ENCODE measurements at regions not wholly inside any gene's neighbourhood (a gene's known extent, or its start where the extent isn't known, plus 50 kb on each side); places are given as distances from the start of the nearest gene placed in this dataset.

DNA sequence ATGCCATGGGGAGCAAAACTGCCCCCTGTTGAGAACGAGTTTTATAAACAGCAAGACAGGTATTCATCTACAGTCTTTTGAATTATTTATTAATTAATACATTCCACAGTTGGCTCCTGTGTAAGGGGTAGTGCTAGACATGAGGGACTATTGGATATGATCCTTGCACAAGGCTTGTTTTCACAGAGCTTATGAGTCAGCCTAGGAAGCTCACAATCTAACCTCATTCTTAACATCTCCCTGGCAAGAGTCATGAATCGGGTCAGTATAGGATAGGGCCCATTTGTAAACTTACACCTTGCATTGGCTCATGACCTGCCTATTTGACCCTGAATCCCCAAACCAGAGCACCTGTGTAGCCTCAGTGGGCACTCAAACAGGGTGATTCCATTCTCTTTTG is 209.1 kb upstream of the HCCS start:
- DNase-seq = no peak

DNA sequence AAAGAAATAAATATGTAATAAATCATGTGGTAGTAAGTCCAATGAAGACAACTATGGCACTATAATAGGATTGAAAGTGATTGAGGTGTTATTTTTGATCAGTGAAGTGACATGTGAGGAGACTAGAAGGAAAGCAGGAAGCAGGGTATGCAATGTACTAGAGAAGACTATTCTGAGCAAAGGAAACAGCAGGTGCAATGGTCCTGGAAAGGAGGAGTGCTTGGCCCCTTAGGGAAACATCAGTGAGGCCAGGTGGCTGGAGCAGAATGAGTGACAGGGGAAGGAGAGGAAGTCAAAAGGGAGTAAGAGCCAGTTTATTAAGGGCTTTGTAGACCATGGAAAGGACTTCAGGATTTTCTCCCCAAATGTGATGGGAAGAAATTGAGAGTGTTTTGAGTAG is 207.6 kb upstream of the HCCS start:
- DNase-seq = no peak

DNA sequence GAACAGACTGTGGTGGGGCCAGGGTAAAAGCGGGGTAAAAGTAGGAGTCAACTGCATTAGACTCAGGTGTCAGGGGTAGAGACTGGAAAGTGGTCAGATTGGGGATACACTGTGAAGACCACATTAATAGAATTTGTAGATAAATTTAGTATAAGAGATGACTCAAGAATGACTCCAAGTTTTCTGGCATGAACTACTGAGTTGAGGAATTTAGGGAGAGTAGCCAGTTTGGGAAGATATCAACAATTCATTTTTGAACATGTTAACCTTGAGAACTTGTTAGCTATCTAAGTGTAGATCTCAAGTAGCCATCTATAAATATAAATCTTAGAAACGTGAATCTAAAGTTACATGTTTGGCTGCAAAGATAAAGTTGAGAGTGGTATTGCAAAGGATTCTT is 206.9 kb upstream of the HCCS start:
- no peak for DNase-seq

DNA sequence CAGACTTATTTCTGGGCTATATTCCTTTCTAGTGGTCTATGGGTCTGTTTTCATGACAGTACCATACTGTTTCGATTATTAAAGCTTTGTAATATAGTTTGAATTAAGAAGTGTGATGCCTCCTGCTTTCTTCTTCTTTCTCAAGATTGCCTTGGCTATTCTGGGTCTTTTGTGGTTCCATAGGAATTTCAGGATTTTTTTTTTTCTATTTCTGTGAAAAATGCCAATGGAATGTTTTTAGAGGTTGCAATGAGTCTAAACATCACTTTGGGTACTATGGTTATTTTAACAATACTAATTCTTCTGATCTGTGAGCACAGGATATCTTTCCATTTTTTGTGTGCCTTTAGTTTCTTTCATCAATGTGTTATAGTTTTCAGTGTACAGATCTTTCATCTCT is 204.3 kb upstream of the HCCS start:
- DNase-seq = no peak

GRCh38 chrX:10922159-10922558 is 189.0 kb upstream of the HCCS start:
- no peak for DNase-seq

- DNase-seq = no peak
These were observed 188.3 kb upstream of the HCCS start for GRCh38 chrX:10922835-10923234.

GRCh38 chrX:10923466-10923865 is 187.7 kb upstream of the HCCS start:
- DNase-seq = no peak

DNA sequence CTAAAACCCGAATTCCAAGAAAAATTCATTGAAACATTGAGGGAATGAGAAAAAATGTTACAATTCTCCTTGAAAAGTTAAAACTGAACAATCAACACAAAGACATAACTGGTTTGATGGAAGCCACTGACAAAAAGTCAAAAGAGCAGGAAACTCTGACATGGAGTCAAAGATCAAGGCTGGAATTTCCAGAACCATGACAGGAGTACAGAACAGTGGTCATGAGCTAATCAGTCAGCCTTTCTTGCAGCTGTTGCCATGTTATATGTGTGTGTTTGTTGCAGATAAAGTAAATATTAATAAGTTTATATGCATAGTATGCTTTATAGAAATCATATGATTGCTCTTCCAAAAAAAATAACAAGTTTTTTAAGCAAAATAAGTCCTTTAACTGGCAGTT is 184.7 kb upstream of the HCCS start:
- no peak for DNase-seq

DNA sequence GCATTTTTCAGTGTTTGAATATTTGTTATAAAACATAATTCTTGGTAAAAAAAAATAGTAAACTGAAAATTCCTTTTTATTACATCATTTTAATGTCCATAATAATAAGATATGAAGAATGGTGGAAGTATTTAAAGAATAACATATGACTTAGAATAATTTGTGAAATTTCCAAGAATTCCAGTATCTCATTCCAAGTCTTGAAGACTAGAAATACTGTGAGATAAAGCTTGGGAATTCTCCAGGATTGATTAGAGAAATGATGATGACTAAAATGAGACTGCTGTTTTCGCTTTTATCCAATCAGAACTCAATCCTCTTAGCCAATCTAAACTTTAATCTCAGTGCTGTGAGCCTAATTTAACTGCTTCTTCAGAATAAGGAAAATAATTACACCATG is 184.2 kb upstream of the HCCS start:
- DNase-seq = no peak

GRCh38 chrX:10929747-10930146 is 181.4 kb upstream of the HCCS start:
- DNase-seq = no peak

DNA sequence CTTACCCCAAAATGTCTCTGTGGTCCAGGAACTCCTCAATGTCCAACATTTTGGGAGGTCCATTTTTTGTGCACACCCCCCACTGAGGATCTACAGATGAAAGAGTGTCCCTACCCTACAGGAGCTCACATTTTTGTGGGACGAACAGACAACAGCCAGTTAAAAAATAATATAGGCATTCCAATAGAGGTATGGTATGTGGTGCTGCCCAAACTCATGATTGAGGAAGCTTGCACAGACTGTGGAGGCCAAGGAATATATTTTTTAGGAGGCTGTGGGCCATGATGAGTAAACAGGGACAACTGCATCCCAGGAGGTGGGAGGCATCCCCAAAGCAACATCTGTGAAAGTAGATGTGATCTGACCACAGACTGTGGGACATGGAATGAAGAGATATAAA is 181.0 kb upstream of the HCCS start:
- no peak for DNase-seq

DNA sequence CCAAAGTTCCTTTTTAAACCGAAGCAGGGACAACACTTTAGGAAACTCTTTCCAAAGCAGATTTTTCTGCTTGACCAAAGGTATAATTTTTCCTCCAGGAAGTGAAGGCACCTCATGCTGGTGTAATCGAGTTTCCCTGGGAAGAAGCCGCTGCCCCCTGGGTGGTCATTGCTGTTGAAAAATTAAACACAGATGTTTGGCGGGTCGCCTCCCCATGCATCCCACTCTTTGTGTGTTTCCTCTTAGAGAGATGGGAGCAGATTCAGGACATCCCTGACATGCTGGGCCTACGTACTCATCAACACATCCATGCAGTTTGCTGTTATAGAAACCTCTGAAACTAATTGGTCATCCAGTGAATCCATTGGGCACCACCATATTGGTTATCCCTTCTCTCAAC is 179.2 kb upstream of the HCCS start:
- DNase-seq = no peak

DNA sequence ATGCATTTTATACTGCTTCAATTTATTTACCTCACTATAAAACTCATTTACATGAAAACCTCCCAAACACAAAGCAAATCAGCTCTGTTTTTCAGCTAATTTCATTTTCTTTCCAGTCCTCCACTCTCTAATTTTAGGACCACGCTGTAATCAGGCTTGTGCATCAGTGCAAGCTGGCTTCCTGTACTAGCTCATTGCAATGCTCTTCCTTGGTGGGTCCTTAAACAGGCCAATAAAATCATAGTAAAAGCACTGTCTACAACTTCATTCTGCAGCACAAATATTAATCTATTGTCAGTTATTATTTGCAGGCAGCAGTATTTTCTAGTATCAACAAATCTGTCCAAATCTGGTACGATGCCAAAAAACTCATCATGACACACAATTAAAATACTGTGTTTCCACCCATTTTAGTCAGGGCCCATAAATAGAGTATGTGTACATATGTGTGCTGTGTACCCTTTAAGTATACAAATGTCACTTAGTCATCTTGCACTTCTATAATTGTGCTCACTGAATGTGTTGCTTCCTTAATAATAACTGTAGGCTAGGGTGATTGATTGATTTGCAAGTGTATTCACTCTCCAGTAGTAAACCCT is 178.2 kb upstream of the HCCS start:
- no peak for DNase-seq

- no peak for DNase-seq
These were observed 175.6 kb upstream of the HCCS start for GRCh38 chrX:10935501-10935900.

DNA sequence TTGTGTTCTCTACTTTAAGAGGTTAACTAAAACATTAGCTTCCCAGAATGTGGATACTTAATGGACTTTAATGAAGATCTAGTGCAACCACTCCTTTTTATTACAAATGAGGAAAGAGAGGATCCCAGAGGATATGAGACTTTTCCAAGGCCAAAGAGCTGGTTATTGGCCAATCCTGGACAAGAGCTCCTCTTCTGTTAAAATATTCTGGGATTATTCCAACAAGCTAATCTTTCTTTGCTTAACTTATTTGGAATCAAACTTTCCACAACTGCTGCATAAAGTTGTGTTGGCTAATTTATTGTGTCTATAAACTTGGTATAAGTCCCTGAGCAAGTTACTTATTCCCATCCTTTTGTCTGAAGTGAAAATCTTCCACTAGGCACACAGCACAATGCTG is 174.2 kb upstream of the HCCS start:
- DNase-seq = no peak

GRCh38 chrX:10938365-10938923 is 172.7 kb upstream of the HCCS start:
- DNase-seq = no peak

- no peak for DNase-seq
These were observed 171.7 kb upstream of the HCCS start for GRCh38 chrX:10939424-10939823.

DNA sequence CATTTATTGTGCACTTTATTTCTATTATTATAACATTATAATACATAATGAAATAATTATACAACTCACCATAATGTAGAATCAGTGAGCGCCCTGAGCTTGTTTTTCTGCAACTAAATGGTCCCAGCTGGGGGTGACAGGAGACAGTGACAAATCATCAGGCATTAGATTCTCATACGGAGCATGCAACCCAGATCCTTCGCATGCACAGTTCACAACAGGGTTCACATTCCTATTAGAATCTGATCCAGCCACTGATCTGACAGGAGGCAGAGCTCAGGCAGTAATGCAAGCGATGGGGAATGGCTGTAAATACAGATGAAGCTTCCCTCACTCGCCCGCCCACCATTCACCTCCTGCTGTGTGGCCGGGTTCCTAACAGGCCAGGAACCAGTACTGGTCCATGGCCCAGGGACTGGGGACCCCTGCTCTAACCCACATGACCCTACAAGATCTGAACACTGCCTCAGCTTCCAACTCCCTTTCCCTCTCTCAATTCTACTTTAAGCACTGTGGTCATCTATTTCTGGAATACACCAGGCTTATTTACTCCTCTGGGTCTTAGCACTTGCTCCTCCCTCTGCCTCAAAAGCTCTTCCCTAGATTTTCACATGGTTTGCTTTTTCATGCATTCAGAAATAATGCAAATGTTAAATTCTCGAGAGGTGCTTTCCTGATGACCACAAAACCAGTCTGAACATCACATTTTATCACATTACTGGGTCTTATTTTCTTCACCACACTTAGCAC is 166.8 kb upstream of the HCCS start:
- no peak for DNase-seq

- DNase-seq = no peak
These were observed 165.6 kb upstream of the HCCS start for GRCh38 chrX:10945498-10945897.

GRCh38 chrX:10949541-10949940 is 161.6 kb upstream of the HCCS start:
- DNase-seq = no peak

DNA sequence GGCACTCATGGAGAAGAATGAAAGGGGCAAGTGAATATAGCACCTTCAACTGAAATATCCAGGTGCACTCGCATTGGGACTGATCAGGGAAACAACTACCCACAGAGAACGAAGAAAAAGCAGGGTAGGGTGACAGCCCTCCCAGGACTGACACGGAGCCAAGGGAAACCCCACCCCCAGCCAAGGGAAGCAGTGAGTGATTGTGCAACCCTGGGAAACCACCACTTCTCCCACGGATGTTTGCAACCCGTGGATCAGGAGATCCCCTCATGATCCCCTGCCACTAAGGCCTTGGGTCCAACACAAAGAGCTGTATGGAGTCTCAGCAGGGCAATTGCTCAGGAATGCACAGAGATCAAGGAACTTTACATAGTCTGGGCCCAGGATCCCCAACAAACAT is 158.5 kb upstream of the HCCS start:
- DNase-seq = no peak

- DNase-seq = no peak
These were observed 145.8 kb upstream of the HCCS start for GRCh38 chrX:10965174-10965798.

DNA sequence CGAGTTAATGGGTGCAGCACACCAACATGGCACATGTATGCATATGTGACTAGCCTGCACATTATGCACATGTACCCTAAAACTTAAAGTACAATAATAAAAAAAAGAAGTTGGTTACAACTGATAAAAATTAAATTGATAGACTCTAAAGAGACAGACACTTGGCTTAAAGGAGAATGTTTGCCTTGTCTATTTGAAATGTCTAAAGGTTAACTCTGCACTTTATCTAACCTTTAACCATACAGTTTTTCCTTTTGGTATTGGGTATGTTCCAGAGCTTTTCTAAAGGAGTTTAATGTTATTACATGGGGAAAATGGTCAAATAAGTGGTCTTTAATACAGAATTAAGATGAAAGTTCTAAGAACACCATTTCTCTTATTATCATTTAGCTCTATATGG is 145.1 kb upstream of the HCCS start:
- DNase-seq = no peak

DNA sequence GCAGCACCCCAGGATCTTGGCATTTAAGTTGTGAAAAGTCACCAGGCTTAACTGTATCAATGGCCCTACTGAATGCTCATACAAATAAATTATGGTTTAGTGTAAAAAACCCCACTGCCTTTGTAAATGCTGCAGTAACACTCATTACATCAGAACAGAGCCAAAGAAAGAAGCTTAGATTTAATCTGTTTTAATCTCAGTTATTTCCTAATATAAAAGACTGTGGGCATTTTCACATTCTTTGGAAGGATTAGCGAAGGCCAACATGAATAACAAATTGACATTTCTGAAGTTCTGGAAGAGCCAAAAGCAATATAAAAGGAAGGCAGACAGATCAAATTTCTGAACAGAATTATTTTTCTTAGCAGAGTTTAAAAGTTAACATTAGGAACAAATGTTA is 140.0 kb upstream of the HCCS start:
- no peak for DNase-seq

Data from NCI-H1092 (cell line).